H1 (cell line): ENCODE measurements at regions not wholly inside any gene's neighbourhood (a gene's known extent, or its start where the extent isn't known, plus 50 kb on each side); places are given as distances from the start of the nearest gene placed in this dataset.

ENCODE experiments used
- CTCF ChIA-PET: fragments of 300-600 bp; sonication (Branson Sonifier 250); formaldehyde crosslinking; loops from one replicate; lab custom pipeline; 2021; ENCODE audit not compliant: partially characterized antibody; lab: Charles Lee
- POLR2A ChIA-PET: fragments of 300-600 bp; sonication (Branson Sonifier 250); formaldehyde crosslinking; loops from one replicate; lab custom pipeline; 2021; ENCODE audit warnings: inconsistent platforms; ENCODE audit not compliant: partially characterized antibody; lab: Charles Lee
- DNase-seq, 2 experiments: peaks; one replicate each; pipeline versions ENCODE4 v3.0.0 to v3.0.0-alpha.2; 2010 to 2022; ENCODE audit warnings: low spot score in 2 of 2, low read depth in 1 of 2, mixed read lengths in 1 of 2
- FAIRE-seq: peaks from 2 replicates; lab custom pipeline; 2011; peaks lifted over from hg19 to GRCh38; lab: Jason Lieb, UNC
- H2AFZ ChIP-seq: 2 replicates; pipeline ENCODE4 v1.8.1; 2012; ENCODE audit warnings: low read length, inconsistent platforms
- H2AK5ac ChIP-seq: 2 replicates; pipeline ENCODE4 v1.6.1; 2013; ENCODE audit warnings: low read depth, low read length
- H2BK120ac ChIP-seq: replicated peaks from 2 replicates; pipeline ENCODE3; 2013; ENCODE audit warnings: low read depth, low read length, inconsistent platforms
- H2BK12ac ChIP-seq: 2 replicates; pipeline ENCODE4 v1.6.1; 2013; ENCODE audit warnings: low read depth, low read length
- H2BK15ac ChIP-seq: 2 replicates; pipeline ENCODE4 v1.6.1; 2013; ENCODE audit warnings: low read length
- H2BK20ac ChIP-seq: 2 replicates; pipeline ENCODE4 v1.6.1; 2013; ENCODE audit warnings: low read length
- H2BK5ac ChIP-seq: 2 replicates; pipeline ENCODE4 v1.6.1; 2013; ENCODE audit warnings: low read depth, low read length
- H3K14ac ChIP-seq: 2 replicates; pipeline ENCODE4 v1.6.1; 2013; ENCODE audit warnings: inconsistent platforms; ENCODE audit not compliant: insufficient read length
- H3K18ac ChIP-seq: 2 replicates; pipeline ENCODE4 v1.6.1; 2013; ENCODE audit warnings: low read length; ENCODE audit errors: extremely low read depth
- H3K23ac ChIP-seq: 2 replicates; pipeline ENCODE4 v1.6.1; 2013; ENCODE audit warnings: inconsistent platforms; ENCODE audit not compliant: insufficient read length
- H3K23me2 ChIP-seq: 2 replicates; pipeline ENCODE4 v1.6.1; 2013; ENCODE audit warnings: low read depth, low read length
- H3K27ac ChIP-seq: 2 replicates; pipeline ENCODE4 v1.6.1; 2011; ENCODE audit warnings: low read depth, low read length, inconsistent platforms
- H3K27me3 ChIP-seq, 4 experiments: replicated peaks in 1 of 4; 1 replicate in 1 of 4; 2 replicates in 3 of 4; pipeline versions ENCODE4 v1.6.1 to v1.8.1; 2011 to 2013; ENCODE audit warnings: low read length in 3 of 4, mild to moderate bottlenecking in 3 of 4, inconsistent platforms in 2 of 4, mixed read lengths in 2 of 4, moderate library complexity in 1 of 4; ENCODE audit not compliant: control insufficient read depth in 3 of 4, insufficient read depth in 3 of 4; ENCODE audit errors: extremely low read depth in 1 of 4
- H3K36me3 ChIP-seq, 4 experiments: 2 replicates each; pipeline versions ENCODE4 v1.6.1 to v1.8.1; 2011 to 2013; ENCODE audit warnings: mild to moderate bottlenecking in 4 of 4, low read length in 3 of 4, moderate library complexity in 2 of 4, control low read depth in 1 of 4, inconsistent platforms in 1 of 4; ENCODE audit not compliant: insufficient read depth in 4 of 4, control insufficient read depth in 2 of 4
- H3K4ac ChIP-seq: replicated peaks from 2 replicates; pipeline ENCODE3; 2013; ENCODE audit warnings: low read length, low read depth, mixed read lengths, inconsistent platforms; ENCODE audit not compliant: insufficient read length
- H3K4me1 ChIP-seq, 4 experiments: replicated peaks in 1 of 4; 1 replicate in 1 of 4; 2 replicates in 3 of 4; pipeline versions ENCODE4 v1.6.1 to v1.8.1; 2011 to 2013; ENCODE audit warnings: low read length in 3 of 4, inconsistent platforms in 2 of 4, mixed read lengths in 1 of 4; ENCODE audit not compliant: insufficient read depth in 4 of 4, control insufficient read depth in 3 of 4
- H3K4me2 ChIP-seq, 2 experiments: 2 replicates each; pipeline versions ENCODE4 v1.6.1 to v1.8.1; 2011 to 2013; ENCODE audit warnings: low read depth in 2 of 2, low read length in 2 of 2, control low read depth in 1 of 2, inconsistent platforms in 1 of 2, mild to moderate bottlenecking in 1 of 2; ENCODE audit not compliant: insufficient read depth in 1 of 2
- H3K4me3 ChIP-seq, 4 experiments: fragments of 200-600, 300-600 bp in 1 of 4; sonication (generic), shearing (Covaris generic), sonication (Bioruptor Twin) in 1 of 4; 2 replicates each; pipeline versions ENCODE4 v1.5.1 to v1.8.1; 2011 to 2016; ENCODE audit warnings: low read length in 4 of 4, low read depth in 3 of 4, control low read depth in 2 of 4, inconsistent platforms in 2 of 4, mild to moderate bottlenecking in 2 of 4, mixed read lengths in 1 of 4, moderate library complexity in 1 of 4; ENCODE audit not compliant: insufficient read depth in 2 of 4; ENCODE audit errors: extremely low read depth in 1 of 4
- H3K56ac ChIP-seq: replicated peaks from 2 replicates; pipeline ENCODE3; 2013; ENCODE audit warnings: low read depth, mild to moderate bottlenecking, mixed read lengths, low read length, inconsistent platforms; ENCODE audit not compliant: insufficient read length
- H3K79me1 ChIP-seq: 2 replicates; pipeline ENCODE4 v1.6.1; 2013; ENCODE audit warnings: low read depth, low read length, control low read depth
- H3K79me2 ChIP-seq, 2 experiments: 2 replicates each; pipeline versions ENCODE4 v1.6.1 to v1.8.1; 2012 to 2013; ENCODE audit warnings: low read length in 2 of 2, mild to moderate bottlenecking in 2 of 2, inconsistent platforms in 1 of 2; ENCODE audit not compliant: insufficient read depth in 2 of 2, control insufficient read depth in 1 of 2
- H3K9ac ChIP-seq, 4 experiments: replicated peaks in 1 of 4; 1 replicate in 1 of 4; 2 replicates in 3 of 4; pipeline versions ENCODE4 v1.6.1 to v1.8.1; 2011 to 2013; ENCODE audit warnings: low read depth in 3 of 4, low read length in 3 of 4, control low read depth in 2 of 4, mild to moderate bottlenecking in 2 of 4, moderate library complexity in 2 of 4, inconsistent platforms in 1 of 4; ENCODE audit errors: extremely low read depth in 1 of 4
- H3K9me3 ChIP-seq, 2 experiments: 2 replicates each; pipeline versions ENCODE4 v1.6.1 to v1.8.1; 2012 to 2013; ENCODE audit warnings: mild to moderate bottlenecking in 2 of 2, moderate library complexity in 2 of 2, control low read depth in 1 of 2, inconsistent platforms in 1 of 2, low read depth in 1 of 2, low read length in 1 of 2, mixed read lengths in 1 of 2; ENCODE audit not compliant: insufficient read depth in 2 of 2
- H4K20me1 ChIP-seq, 2 experiments: replicated peaks in 1 of 2; 2 replicates each; pipeline versions ENCODE3 to v1.8.1; 2011 to 2013; ENCODE audit warnings: inconsistent platforms in 2 of 2, low read length in 2 of 2, mild to moderate bottlenecking in 1 of 2; ENCODE audit not compliant: insufficient read depth in 2 of 2, control insufficient read depth in 1 of 2
- H4K5ac ChIP-seq: 2 replicates; pipeline ENCODE4 v1.6.1; 2013; ENCODE audit warnings: low read length, low read depth, mixed read lengths, inconsistent platforms; ENCODE audit not compliant: insufficient read length
- H4K8ac ChIP-seq: 2 replicates; pipeline ENCODE4 v1.8.0; 2013; ENCODE audit warnings: mild to moderate bottlenecking, moderate library complexity, low read length, inconsistent platforms; ENCODE audit not compliant: insufficient read depth; ENCODE audit errors: extremely low read depth
- H4K91ac ChIP-seq: replicated peaks from 2 replicates; pipeline ENCODE3; 2013; ENCODE audit warnings: low read length, mixed read lengths, inconsistent platforms; ENCODE audit not compliant: insufficient read length
- CBX8 ChIP-seq: fragments of 300-800, 300-1000 bp; sonication (generic); IDR thresholded peaks from 2 replicates; pipeline ENCODE4 v1.7.1; 2016; ENCODE audit warnings: low read depth, low read length, borderline replicate concordance
- CTBP2 ChIP-seq: IDR thresholded peaks from 2 replicates; pipeline ENCODE4 v1.7.0; 2011; ENCODE audit warnings: borderline replicate concordance, mild to moderate bottlenecking, moderate library complexity, mixed read lengths, low read length; ENCODE audit not compliant: insufficient read depth, insufficient read length
- EGR1 ChIP-seq: IDR thresholded peaks from 2 replicates; pipeline ENCODE4 v1.6.1; 2011; ENCODE audit warnings: low read depth, low read length, borderline replicate concordance
- EP300 ChIP-seq, 2 experiments: IDR thresholded peaks; 1 replicate in 1 of 2; 2 replicates in 1 of 2; pipeline ENCODE4 v1.6.1; 2011 to 2012; ENCODE audit warnings: low read depth in 2 of 2, low read length in 2 of 2, mild to moderate bottlenecking in 2 of 2, borderline replicate concordance in 1 of 2, inconsistent platforms in 1 of 2, moderate library complexity in 1 of 2
- KDM1A ChIP-seq: fragments of 200-600, 300-600 bp; sonication (generic); IDR thresholded peaks from 2 replicates; pipeline ENCODE4 v1.7.1; 2016; ENCODE audit warnings: mild to moderate bottlenecking, low read length, borderline replicate concordance
- KDM5A ChIP-seq: fragments of 200-600 bp; IDR thresholded peaks from 2 replicates; pipeline ENCODE4 v1.7.1; 2012; ENCODE audit warnings: mild to moderate bottlenecking, low read length, inconsistent platforms, mixed read lengths
- NANOG ChIP-seq: IDR thresholded peaks from 2 replicates; pipeline ENCODE4 v1.6.1; 2011; ENCODE audit warnings: low read length, low read depth, mild to moderate bottlenecking, inconsistent platforms; ENCODE audit not compliant: insufficient read depth, poor library complexity, severe bottlenecking
- SAP30 ChIP-seq: fragments of 300-600 bp; sonication (generic); IDR thresholded peaks from 2 replicates; pipeline ENCODE4 v1.7.1; 2012; ENCODE audit warnings: low read length, moderate library complexity, mild to moderate bottlenecking, inconsistent platforms; ENCODE audit not compliant: insufficient read depth, insufficient replicate concordance
- SP1 ChIP-seq: IDR thresholded peaks from 2 replicates; pipeline ENCODE4 v1.6.1; 2011; ENCODE audit warnings: low read depth, low read length
- ZNF274 ChIP-seq: IDR thresholded peaks from 2 replicates; pipeline ENCODE4 v1.7.0; 2012; ENCODE audit warnings: low read length, borderline replicate concordance; ENCODE audit errors: extremely low read depth
- WGBS, 2 experiments: shearing (Covaris generic) in 1 of 2; methylation state at CpG; one replicate each; pipeline versions ENCODE4 v1.1.6 to v1.1.7; 2013 to 2015; ENCODE audit warnings: low lambda C conversion rate in 2 of 2, mixed read lengths in 2 of 2, inconsistent platforms in 1 of 2, low coverage in 1 of 2, missing lambda C conversion rate in 1 of 2; ENCODE audit not compliant: insufficient replicate concordance in 2 of 2, insufficient coverage in 1 of 2, insufficient read length in 1 of 2; ENCODE audit errors: extremely low coverage in 1 of 2, missing lambda C conversion rate in 1 of 2; 5-methylcytosine and 5-hydroxymethylcytosine counted together
- TF ChIP-seq, protein P1 (sequence below), 3 experiments: IDR thresholded peaks; 1 replicate in 2 of 3; 2 replicates in 1 of 3; pipeline versions ENCODE4 v1.5.1 to v1.6.1; 2011; ENCODE audit warnings: low read length in 3 of 3, mild to moderate bottlenecking in 3 of 3, inconsistent platforms in 2 of 3, low read depth in 1 of 3, moderate library complexity in 1 of 3; ENCODE audit not compliant: insufficient read depth in 1 of 3; ENCODE audit errors: control extremely low read depth in 1 of 3

GRCh38 chr21:36611379-36611778 is 87.5 kb upstream of the SIM2 start:
- Histone ChIP-seq H4K91ac (no peak overlapping the region), H3K79me1 (no peaks in the 10 kb centered on the region), H3K27ac (no peak overlapping the region), H4K8ac (no peak overlapping the region), H3K14ac (no peak overlapping the region), H3K4me2 (no peak overlapping the region), H2BK15ac (no peak overlapping the region), H3K4me1 (no peaks in the 10 kb centered on the region; a peak in 1 of 7 replicates), H2BK120ac (no peak overlapping the region), H3K36me3 (no peaks in the 10 kb centered on the region), H3K56ac (no peak overlapping the region), H2AK5ac (no peak overlapping the region), H3K9me3 (peaks cover 6 to 9% of the 10 kb centered on the region in 2 experiments), H3K4ac (no peak overlapping the region), H2BK12ac (no peak overlapping the region), H3K4me3 (no peak overlapping the region), H2AFZ (no peak overlapping the region), H3K79me2 (no peaks in the 10 kb centered on the region), H4K5ac (no peak overlapping the region), H2BK20ac (no peak overlapping the region), H3K27me3 (no peaks in the 10 kb centered on the region), H3K18ac (no peak overlapping the region), H4K20me1 (no peaks in the 10 kb centered on the region), H3K23ac (no peak overlapping the region), H3K9ac (no peak overlapping the region), H3K23me2 (no peaks in the 10 kb centered on the region), H2BK5ac (no peak overlapping the region)
- TF ChIP-seq, protein P1, sequence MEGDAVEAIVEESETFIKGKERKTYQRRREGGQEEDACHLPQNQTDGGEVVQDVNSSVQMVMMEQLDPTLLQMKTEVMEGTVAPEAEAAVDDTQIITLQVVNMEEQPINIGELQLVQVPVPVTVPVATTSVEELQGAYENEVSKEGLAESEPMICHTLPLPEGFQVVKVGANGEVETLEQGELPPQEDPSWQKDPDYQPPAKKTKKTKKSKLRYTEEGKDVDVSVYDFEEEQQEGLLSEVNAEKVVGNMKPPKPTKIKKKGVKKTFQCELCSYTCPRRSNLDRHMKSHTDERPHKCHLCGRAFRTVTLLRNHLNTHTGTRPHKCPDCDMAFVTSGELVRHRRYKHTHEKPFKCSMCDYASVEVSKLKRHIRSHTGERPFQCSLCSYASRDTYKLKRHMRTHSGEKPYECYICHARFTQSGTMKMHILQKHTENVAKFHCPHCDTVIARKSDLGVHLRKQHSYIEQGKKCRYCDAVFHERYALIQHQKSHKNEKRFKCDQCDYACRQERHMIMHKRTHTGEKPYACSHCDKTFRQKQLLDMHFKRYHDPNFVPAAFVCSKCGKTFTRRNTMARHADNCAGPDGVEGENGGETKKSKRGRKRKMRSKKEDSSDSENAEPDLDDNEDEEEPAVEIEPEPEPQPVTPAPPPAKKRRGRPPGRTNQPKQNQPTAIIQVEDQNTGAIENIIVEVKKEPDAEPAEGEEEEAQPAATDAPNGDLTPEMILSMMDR (IDR thresholded peaks at IDR 0.05; ENCODE audit: control extremely low read depth in 1 of 3, insufficient read depth in 1 of 3, low read depth in 1 of 3, low read length in 3 of 3) = no peak
- TF ChIP-seq KDM1A (no peak), EP300 (IDR thresholded peaks at IDR 0.05; ENCODE audit: borderline replicate concordance in 1 of 2, low read depth in 2 of 2, low read length in 2 of 2) (no peak), SP1 (no peak), SAP30 (no peak), EGR1 (no peak), CTBP2 (no peak), CBX8 (no peak), ZNF274 (no peak), NANOG (no peak), KDM5A (no peak)
- ChIA-PET CTCF (interaction anchor here (1.3 to 2.0 kb wide), 2 partner anchors 14 to 108 kb away, joined by 3 to 4 read pairs; no protein-coding TSS in a partner anchor), POLR2A (no interaction called here)
- 91% methylated on average over 8 of the region's 8 CpGs; no CpG with 5 or more reads in 1 of the 2 experiments for WGBS, 2 experiments
- DNase-seq = no peak
- no peak for FAIRE-seq
